ENCODE measurements at regions not wholly inside any gene's neighbourhood (a gene's known extent, or its start where the extent isn't known, plus 50 kb on each side); places are given as distances from the start of the nearest gene placed in this dataset.

DNA sequence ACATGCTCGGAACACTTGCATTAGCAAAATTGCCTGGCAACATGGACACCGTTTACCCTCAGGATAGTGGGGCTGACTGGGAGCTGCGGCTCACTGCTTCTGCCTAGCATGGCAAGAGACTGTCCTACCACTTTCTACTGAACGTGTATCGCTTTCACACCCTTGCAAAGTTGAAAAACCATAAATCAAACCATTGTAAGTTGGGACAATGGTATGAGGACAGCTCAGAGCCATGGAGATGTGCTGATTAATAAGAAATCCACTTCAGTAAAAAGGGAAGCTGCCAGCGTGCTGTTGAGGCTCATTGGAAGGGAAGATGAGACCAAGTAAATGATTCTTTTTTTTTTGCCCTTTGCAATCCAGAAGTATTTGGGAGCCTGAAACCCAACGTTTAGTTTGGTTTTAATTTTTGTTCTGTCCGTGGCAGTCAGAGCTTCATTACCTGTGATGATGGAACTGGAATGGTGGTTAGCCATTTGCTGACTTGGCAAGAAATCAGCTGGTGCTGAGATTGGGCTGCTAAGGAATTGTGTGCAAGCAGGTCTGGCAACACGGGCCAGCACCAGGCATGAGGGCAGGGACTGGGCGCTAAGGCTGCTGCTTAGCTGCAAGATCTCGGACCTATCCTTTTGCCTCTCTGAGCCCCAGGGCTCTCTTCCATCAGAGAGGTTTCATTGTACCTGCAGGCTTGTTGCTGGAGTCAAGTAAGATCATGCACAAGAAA lies 75.5 kb upstream of the HS6ST1 start:
- H3K4me3 ChIP-seq (ENCODE audit: low read depth, low read length), result no peak overlapping the region
- H3K9me3 ChIP-seq (ENCODE audit: control insufficient read depth, insufficient read depth, low read length), result no peaks in the 10 kb centered on the region
- H3K4me1 ChIP-seq (ENCODE audit: control insufficient read depth, insufficient read depth, low read length), result peaks cover 15% of the 10 kb centered on the region
- no peak overlapping the region for H3K27ac ChIP-seq (ENCODE audit: low read depth, low read length)
- no peaks in the 10 kb centered on the region for H3K36me3 ChIP-seq (ENCODE audit: control insufficient read depth, insufficient read depth, low read length)
- H3K9ac ChIP-seq (ENCODE audit: low read depth, low read length), result no peak overlapping the region
- no peaks in the 10 kb centered on the region for H3K27me3 ChIP-seq (ENCODE audit: control insufficient read depth, insufficient read depth, low read length)

GRCh38 chr2:128395196-128395595 lies 76.5 kb upstream of the HS6ST1 start:
- Histone ChIP-seq H3K4me3 (ENCODE audit: low read depth, low read length) (no peak overlapping the region), H3K4me1 (ENCODE audit: control insufficient read depth, insufficient read depth, low read length) (peaks cover 9% of the 10 kb centered on the region), H3K9ac (ENCODE audit: low read depth, low read length) (no peak overlapping the region), H3K36me3 (ENCODE audit: control insufficient read depth, insufficient read depth, low read length) (no peaks in the 10 kb centered on the region), H3K27me3 (ENCODE audit: control insufficient read depth, insufficient read depth, low read length) (no peaks in the 10 kb centered on the region), H3K9me3 (ENCODE audit: control insufficient read depth, insufficient read depth, low read length) (no peaks in the 10 kb centered on the region), H3K27ac (ENCODE audit: low read depth, low read length) (no peak overlapping the region)

GRCh38 chr2:128395640-128396499 lies 77.2 kb upstream of the HS6ST1 start:
- H3K27ac ChIP-seq (ENCODE audit: low read depth, low read length), result peak overlapping the region; percentile 73
- H3K4me3 ChIP-seq (ENCODE audit: low read depth, low read length), result no peak overlapping the region
- no peak overlapping the region for H3K9ac ChIP-seq (ENCODE audit: low read depth, low read length)
- H3K27me3 ChIP-seq (ENCODE audit: control insufficient read depth, insufficient read depth, low read length), result no peaks in the 10 kb centered on the region
- H3K36me3 ChIP-seq (ENCODE audit: control insufficient read depth, insufficient read depth, low read length), result no peaks in the 10 kb centered on the region
- peaks cover 9% of the 10 kb centered on the region for H3K4me1 ChIP-seq (ENCODE audit: control insufficient read depth, insufficient read depth, low read length)
- H3K9me3 ChIP-seq (ENCODE audit: control insufficient read depth, insufficient read depth, low read length), result no peaks in the 10 kb centered on the region

DNA sequence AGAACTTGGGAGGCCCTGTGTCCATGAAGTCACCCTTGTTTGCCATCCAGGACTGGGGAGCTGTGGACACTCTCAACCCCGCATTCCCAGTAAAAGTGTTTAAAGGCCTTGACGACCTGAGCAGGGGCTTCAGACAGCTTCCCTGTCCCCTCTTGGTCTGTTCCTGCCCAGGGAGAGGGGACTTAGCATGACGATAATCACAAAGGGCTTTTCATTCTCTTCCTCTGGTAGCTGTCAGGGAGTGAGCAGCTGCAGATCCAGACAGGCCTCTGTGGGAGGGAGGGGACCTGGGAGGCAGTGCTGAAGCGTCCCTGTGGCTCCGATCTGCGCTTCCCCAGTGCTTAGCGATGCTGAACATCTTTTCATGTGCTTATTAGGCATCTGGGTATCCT lies 77.8 kb upstream of the HS6ST1 start:
- Histone ChIP-seq H3K4me3 (ENCODE audit: low read depth, low read length) (no peak overlapping the region), H3K27ac (ENCODE audit: low read depth, low read length) (peak overlapping the region; percentile 73), H3K9ac (ENCODE audit: low read depth, low read length) (no peak overlapping the region), H3K27me3 (ENCODE audit: control insufficient read depth, insufficient read depth, low read length) (no peaks in the 10 kb centered on the region), H3K4me1 (ENCODE audit: control insufficient read depth, insufficient read depth, low read length) (peaks cover 9% of the 10 kb centered on the region), H3K36me3 (ENCODE audit: control insufficient read depth, insufficient read depth, low read length) (no peaks in the 10 kb centered on the region), H3K9me3 (ENCODE audit: control insufficient read depth, insufficient read depth, low read length) (no peaks in the 10 kb centered on the region)

GRCh38 chr2:128396946-128397345 lies 78.3 kb upstream of the HS6ST1 start:
- Histone ChIP-seq H3K4me3 (ENCODE audit: low read depth, low read length) (no peak overlapping the region), H3K9me3 (ENCODE audit: control insufficient read depth, insufficient read depth, low read length) (no peaks in the 10 kb centered on the region), H3K27ac (ENCODE audit: low read depth, low read length) (no peak overlapping the region), H3K9ac (ENCODE audit: low read depth, low read length) (no peak overlapping the region), H3K36me3 (ENCODE audit: control insufficient read depth, insufficient read depth, low read length) (no peaks in the 10 kb centered on the region), H3K27me3 (ENCODE audit: control insufficient read depth, insufficient read depth, low read length) (no peaks in the 10 kb centered on the region), H3K4me1 (ENCODE audit: control insufficient read depth, insufficient read depth, low read length) (peaks cover 9% of the 10 kb centered on the region)

DNA sequence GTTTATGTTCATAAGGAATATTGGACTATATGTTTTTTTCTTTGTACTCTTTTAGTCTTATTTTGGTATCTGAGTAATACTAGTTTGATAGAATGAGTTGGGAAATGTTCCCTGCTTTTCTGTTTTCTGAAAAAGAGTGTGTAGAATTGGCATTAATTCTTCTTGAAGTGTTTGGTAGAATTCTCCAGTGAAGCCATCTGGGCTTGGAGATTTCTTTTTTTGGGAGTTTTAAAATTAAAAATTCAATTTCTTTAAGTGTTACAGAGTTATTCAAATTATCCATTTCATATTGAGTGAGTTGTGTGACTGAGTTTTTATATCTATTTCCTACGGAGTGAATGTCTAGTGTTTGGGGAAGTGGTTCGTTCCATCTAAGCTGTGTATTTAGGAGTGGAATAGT lies 80.6 kb upstream of the HS6ST1 start:
- Histone ChIP-seq H3K4me3 (ENCODE audit: low read depth, low read length) (no peak overlapping the region), H3K9me3 (ENCODE audit: control insufficient read depth, insufficient read depth, low read length) (no peaks in the 10 kb centered on the region), H3K4me1 (ENCODE audit: control insufficient read depth, insufficient read depth, low read length) (peaks cover 9% of the 10 kb centered on the region), H3K9ac (ENCODE audit: low read depth, low read length) (no peak overlapping the region), H3K36me3 (ENCODE audit: control insufficient read depth, insufficient read depth, low read length) (no peaks in the 10 kb centered on the region), H3K27ac (ENCODE audit: low read depth, low read length) (no peak overlapping the region), H3K27me3 (ENCODE audit: control insufficient read depth, insufficient read depth, low read length) (no peaks in the 10 kb centered on the region)

DNA sequence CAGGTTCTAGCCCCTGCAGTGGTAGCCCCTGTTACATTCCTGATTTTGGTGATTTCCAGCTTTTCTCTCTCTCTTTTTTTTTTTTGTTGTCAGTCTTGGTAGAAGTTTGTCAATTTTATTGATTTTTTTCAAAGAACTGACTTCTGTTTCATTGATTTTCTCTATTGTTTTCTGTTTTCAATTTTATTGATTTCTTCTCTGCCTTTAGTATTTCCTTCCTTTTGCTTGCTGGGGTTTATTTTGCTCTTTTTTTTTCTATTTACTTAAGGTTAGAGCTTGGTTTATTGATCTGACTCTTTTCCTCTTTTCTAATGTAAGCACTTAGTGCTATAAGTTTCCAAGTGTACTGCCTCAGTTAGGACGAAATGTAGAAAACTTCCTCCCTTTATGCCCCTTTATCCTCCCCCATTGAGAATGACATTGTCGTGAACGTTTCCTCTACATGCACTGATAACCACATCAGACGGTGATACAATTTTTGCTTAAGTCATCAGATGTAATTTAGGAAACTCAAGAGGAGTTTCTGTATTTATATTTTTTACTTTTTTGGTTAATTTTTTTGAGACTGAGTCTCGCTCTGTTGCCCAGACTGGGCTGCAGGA lies 81.1 kb upstream of the HS6ST1 start:
- Histone ChIP-seq H3K27ac (ENCODE audit: low read depth, low read length) (no peak overlapping the region), H3K4me1 (ENCODE audit: control insufficient read depth, insufficient read depth, low read length) (peaks cover 9% of the 10 kb centered on the region), H3K27me3 (ENCODE audit: control insufficient read depth, insufficient read depth, low read length) (no peaks in the 10 kb centered on the region), H3K9me3 (ENCODE audit: control insufficient read depth, insufficient read depth, low read length) (no peaks in the 10 kb centered on the region), H3K36me3 (ENCODE audit: control insufficient read depth, insufficient read depth, low read length) (no peaks in the 10 kb centered on the region), H3K9ac (ENCODE audit: low read depth, low read length) (no peak overlapping the region), H3K4me3 (ENCODE audit: low read depth, low read length) (no peak overlapping the region)

GRCh38 chr2:128401680-128402079 lies 83.0 kb upstream of the HS6ST1 start:
- H3K9me3 ChIP-seq (ENCODE audit: control insufficient read depth, insufficient read depth, low read length), result no peaks in the 10 kb centered on the region
- H3K27ac ChIP-seq (ENCODE audit: low read depth, low read length), result no peak overlapping the region
- H3K27me3 ChIP-seq (ENCODE audit: control insufficient read depth, insufficient read depth, low read length), result no peaks in the 10 kb centered on the region
- H3K4me1 ChIP-seq (ENCODE audit: control insufficient read depth, insufficient read depth, low read length), result peaks cover 6% of the 10 kb centered on the region
- no peak overlapping the region for H3K9ac ChIP-seq (ENCODE audit: low read depth, low read length)
- no peaks in the 10 kb centered on the region for H3K36me3 ChIP-seq (ENCODE audit: control insufficient read depth, insufficient read depth, low read length)
- H3K4me3 ChIP-seq (ENCODE audit: low read depth, low read length), result no peak overlapping the region

- H3K4me3 ChIP-seq (ENCODE audit: low read depth, low read length), result no peak overlapping the region
- H3K4me1 ChIP-seq (ENCODE audit: control insufficient read depth, insufficient read depth, low read length), result peaks cover 13% of the 10 kb centered on the region
- H3K27me3 ChIP-seq (ENCODE audit: control insufficient read depth, insufficient read depth, low read length), result no peaks in the 10 kb centered on the region
- H3K9ac ChIP-seq (ENCODE audit: low read depth, low read length), result no peak overlapping the region
- no peaks in the 10 kb centered on the region for H3K9me3 ChIP-seq (ENCODE audit: control insufficient read depth, insufficient read depth, low read length)
- H3K36me3 ChIP-seq (ENCODE audit: control insufficient read depth, insufficient read depth, low read length), result no peaks in the 10 kb centered on the region
- H3K27ac ChIP-seq (ENCODE audit: low read depth, low read length), result no peak overlapping the region
Observed at GRCh38 chr2:128402911-128403670, 84.4 kb upstream of the HS6ST1 start.

DNA sequence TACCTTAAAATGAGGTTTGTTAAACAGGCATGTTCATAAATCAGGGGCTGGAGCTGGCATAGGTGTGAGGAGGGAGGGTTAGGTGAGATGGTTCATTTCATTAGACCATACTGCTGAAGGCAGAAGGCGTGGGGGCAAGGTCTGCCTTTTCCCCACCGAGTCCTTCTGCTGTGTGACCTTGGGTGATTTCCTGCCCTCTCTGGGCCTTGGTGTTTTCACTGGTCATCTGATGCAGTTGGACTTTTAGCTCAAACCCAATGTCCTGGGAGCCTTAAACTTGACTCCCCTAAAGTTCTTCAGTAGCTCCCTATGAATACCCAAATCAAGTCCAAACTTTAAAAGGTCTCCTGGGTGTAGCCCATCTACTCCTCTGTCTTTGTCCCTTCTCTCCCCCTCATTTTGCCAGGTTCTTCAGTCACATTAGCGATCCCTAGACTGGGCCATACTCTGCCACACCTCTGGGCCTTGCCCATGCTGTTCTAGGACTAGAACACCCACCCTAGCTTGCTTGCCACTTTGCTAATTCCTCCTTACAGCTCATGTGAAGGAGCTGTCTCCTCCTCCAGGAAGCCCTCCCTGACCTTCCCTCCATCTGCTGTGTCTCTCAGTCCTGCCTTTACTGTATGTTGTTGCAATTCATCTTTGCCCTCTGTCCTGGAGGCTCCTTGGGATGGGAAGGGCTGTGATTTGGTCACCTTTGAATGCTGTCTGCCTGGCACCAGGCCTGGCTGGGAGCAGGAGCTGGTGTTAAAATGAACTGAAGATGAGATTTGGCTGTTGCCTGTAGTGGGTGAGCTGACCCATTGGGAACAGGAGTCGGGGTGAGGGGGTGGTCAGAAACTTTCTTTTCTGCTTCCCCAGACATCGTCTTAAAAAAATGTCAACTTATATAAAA lies 85.4 kb upstream of the HS6ST1 start:
- H3K9me3 ChIP-seq (ENCODE audit: control insufficient read depth, insufficient read depth, low read length), result no peaks in the 10 kb centered on the region
- H3K36me3 ChIP-seq (ENCODE audit: control insufficient read depth, insufficient read depth, low read length), result no peaks in the 10 kb centered on the region
- H3K4me1 ChIP-seq (ENCODE audit: control insufficient read depth, insufficient read depth, low read length), result peaks cover 18% of the 10 kb centered on the region
- no peak overlapping the region for H3K9ac ChIP-seq (ENCODE audit: low read depth, low read length)
- no peak overlapping the region for H3K27ac ChIP-seq (ENCODE audit: low read depth, low read length)
- H3K27me3 ChIP-seq (ENCODE audit: control insufficient read depth, insufficient read depth, low read length), result no peaks in the 10 kb centered on the region
- no peak overlapping the region for H3K4me3 ChIP-seq (ENCODE audit: low read depth, low read length)
